ENCODE measurements at regions not wholly inside any gene's neighbourhood (a gene's known extent, or its start where the extent isn't known, plus 50 kb on each side); places are given as distances from the start of the nearest gene placed in this dataset.

- TF ChIP-seq EZH2 (IDR thresholded peaks at IDR 0.05; ENCODE audit: low read depth) (no peak), CTCF (conservative IDR thresholded peaks at IDR 0.05) (no peak)
These were observed 282.1 kb downstream of the CXCL12 start for GRCh38 chr10:44102726-44103255.

Measured in PC-9 (cell line).